ENCODE measurements at regions not wholly inside any gene's neighbourhood (a gene's known extent, or its start where the extent isn't known, plus 50 kb on each side); places are given as distances from the start of the nearest gene placed in this dataset.

DNA sequence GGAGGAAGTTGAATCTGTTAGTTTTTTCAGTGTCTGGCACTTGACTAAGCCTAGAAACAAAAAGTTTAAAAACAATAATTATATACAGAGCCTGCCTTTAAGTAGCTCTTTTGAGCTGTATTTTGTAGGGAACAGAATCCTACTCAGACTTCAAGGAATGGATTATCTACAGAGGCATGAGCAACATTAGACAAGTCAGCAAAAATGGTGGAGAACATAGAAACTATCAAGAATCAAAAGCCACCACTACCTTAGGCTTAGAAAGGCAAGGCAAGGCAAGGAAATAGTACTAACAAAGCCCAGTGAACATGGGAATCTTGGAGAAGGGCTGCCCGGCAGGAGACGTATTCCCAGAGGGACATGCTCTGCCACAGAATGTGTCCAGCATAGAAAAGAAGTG, 353.6 kb upstream of the FAT3 start:
- Histone ChIP-seq H3K27ac (no peak overlapping the region), H3K4me2 (no peak overlapping the region), H3K9me3 (ENCODE audit: low read depth) (no peaks in the 10 kb centered on the region), H3K36me3 (replicated peaks; ENCODE audit: insufficient read depth, low read depth) (no peaks in the 10 kb centered on the region), H3K27me3 (peaks cover 6% of the 10 kb centered on the region), H3K4me1 (ENCODE audit: insufficient read depth) (no peaks in the 10 kb centered on the region), H3K79me2 (no peaks in the 10 kb centered on the region), H4K20me1 (ENCODE audit: insufficient read depth, poor library complexity, severe bottlenecking) (no peaks in the 10 kb centered on the region), H3K9me2 (replicated peaks; ENCODE audit: insufficient read depth) (no peaks in the 10 kb centered on the region), H2AFZ (no peak overlapping the region), H3K4me3 (no peak overlapping the region)
- no peak for DNase-seq (ENCODE audit: low spot score)
- no peak for TF ChIP-seq EZH2 (IDR thresholded peaks at IDR 0.05; ENCODE audit: borderline replicate concordance)
- TF ChIP-seq EZH2phosphoT487 (IDR thresholded peaks at IDR 0.05; ENCODE audit: low read depth, severe bottlenecking, unreplicated experiment) = no peak
- TF ChIP-seq, protein P1, sequence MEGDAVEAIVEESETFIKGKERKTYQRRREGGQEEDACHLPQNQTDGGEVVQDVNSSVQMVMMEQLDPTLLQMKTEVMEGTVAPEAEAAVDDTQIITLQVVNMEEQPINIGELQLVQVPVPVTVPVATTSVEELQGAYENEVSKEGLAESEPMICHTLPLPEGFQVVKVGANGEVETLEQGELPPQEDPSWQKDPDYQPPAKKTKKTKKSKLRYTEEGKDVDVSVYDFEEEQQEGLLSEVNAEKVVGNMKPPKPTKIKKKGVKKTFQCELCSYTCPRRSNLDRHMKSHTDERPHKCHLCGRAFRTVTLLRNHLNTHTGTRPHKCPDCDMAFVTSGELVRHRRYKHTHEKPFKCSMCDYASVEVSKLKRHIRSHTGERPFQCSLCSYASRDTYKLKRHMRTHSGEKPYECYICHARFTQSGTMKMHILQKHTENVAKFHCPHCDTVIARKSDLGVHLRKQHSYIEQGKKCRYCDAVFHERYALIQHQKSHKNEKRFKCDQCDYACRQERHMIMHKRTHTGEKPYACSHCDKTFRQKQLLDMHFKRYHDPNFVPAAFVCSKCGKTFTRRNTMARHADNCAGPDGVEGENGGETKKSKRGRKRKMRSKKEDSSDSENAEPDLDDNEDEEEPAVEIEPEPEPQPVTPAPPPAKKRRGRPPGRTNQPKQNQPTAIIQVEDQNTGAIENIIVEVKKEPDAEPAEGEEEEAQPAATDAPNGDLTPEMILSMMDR (IDR thresholded peaks at IDR 0.05; ENCODE audit: poor library complexity) = no peak
- 91% methylated on average over 2 of the region's 2 CpGs for WGBS (ENCODE audit: low lambda C conversion rate, missing lambda C conversion rate)

DNA sequence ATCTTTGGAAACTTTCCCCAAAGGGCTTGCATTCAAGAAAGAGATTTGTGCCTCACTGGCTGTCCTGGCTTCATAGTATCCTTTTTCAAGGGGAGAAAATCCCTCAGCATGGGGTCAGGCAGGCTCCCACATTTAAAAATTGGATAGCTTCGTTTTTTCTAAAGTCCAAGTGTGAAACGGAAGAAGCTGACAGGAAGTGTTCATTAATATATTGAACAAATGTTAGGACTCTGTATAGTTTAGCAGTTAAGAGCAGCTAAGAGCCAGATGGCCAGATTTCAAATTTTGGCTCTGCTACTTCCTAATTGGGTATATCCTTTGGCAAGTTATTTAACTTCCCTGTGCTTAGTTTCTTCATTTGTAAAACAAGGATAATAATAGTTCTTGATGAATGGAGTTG, 354.9 kb upstream of the FAT3 start:
- Histone ChIP-seq H3K4me2 (no peak overlapping the region), H4K20me1 (ENCODE audit: insufficient read depth, poor library complexity, severe bottlenecking) (no peaks in the 10 kb centered on the region), H3K4me1 (ENCODE audit: insufficient read depth) (no peaks in the 10 kb centered on the region), H3K9me2 (replicated peaks; ENCODE audit: insufficient read depth) (no peaks in the 10 kb centered on the region), H3K27me3 (peaks cover 6% of the 10 kb centered on the region), H3K79me2 (no peaks in the 10 kb centered on the region), H2AFZ (no peak overlapping the region), H3K36me3 (replicated peaks; ENCODE audit: insufficient read depth, low read depth) (no peaks in the 10 kb centered on the region), H3K4me3 (no peak overlapping the region), H3K9me3 (ENCODE audit: low read depth) (no peaks in the 10 kb centered on the region), H3K27ac (no peak overlapping the region)
- no peak for TF ChIP-seq EZH2phosphoT487 (IDR thresholded peaks at IDR 0.05; ENCODE audit: low read depth, severe bottlenecking, unreplicated experiment)
- WGBS (ENCODE audit: low lambda C conversion rate, missing lambda C conversion rate) = 35% methylated on average over 2 of the region's 2 CpGs
- DNase-seq (ENCODE audit: low spot score) = no peak

DNA sequence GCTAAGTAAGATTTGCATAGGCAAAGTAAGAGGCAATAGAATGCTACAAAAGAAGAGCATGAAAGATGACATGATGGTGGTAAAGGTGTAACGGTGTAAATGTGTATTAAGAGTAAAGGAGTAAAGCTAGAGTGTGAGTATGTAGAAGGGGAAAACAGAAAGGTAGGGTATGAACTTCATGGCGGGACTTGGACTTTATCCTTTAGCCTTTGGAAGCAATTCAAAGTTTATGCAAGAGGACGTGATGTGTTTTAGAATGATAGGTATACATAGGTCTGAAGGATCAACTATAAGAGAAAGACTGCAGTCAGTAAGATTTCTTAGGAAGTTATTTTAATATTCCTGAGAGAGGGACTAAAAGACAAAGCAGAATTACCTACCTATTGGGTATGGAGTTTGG, 358.0 kb upstream of the FAT3 start:
- no peaks in the 10 kb centered on the region for H3K9me2 ChIP-seq (replicated peaks; ENCODE audit: insufficient read depth)
- H3K4me2 ChIP-seq = no peak overlapping the region
- no peaks in the 10 kb centered on the region for H3K36me3 ChIP-seq (replicated peaks; ENCODE audit: insufficient read depth, low read depth)
- peaks cover 6% of the 10 kb centered on the region for H3K27me3 ChIP-seq
- H3K9me3 ChIP-seq (ENCODE audit: low read depth) = no peaks in the 10 kb centered on the region
- no peak overlapping the region for H3K27ac ChIP-seq
- DNase-seq (ENCODE audit: low spot score) = no peak
- H3K79me2 ChIP-seq = no peaks in the 10 kb centered on the region
- 80% methylated on average over 3 of the region's 3 CpGs for WGBS (ENCODE audit: low lambda C conversion rate, missing lambda C conversion rate)
- no peak overlapping the region for H3K4me3 ChIP-seq
- TF ChIP-seq EZH2 (IDR thresholded peaks at IDR 0.05; ENCODE audit: borderline replicate concordance) (no peak), EZH2phosphoT487 (IDR thresholded peaks at IDR 0.05; ENCODE audit: low read depth, severe bottlenecking, unreplicated experiment) (no peak)
- TF ChIP-seq, protein P1 (IDR thresholded peaks at IDR 0.05; ENCODE audit: poor library complexity) = no peak
- H3K4me1 ChIP-seq (ENCODE audit: insufficient read depth) = no peaks in the 10 kb centered on the region
- H4K20me1 ChIP-seq (ENCODE audit: insufficient read depth, poor library complexity, severe bottlenecking) = no peaks in the 10 kb centered on the region
- H2AFZ ChIP-seq = no peak overlapping the region

DNA sequence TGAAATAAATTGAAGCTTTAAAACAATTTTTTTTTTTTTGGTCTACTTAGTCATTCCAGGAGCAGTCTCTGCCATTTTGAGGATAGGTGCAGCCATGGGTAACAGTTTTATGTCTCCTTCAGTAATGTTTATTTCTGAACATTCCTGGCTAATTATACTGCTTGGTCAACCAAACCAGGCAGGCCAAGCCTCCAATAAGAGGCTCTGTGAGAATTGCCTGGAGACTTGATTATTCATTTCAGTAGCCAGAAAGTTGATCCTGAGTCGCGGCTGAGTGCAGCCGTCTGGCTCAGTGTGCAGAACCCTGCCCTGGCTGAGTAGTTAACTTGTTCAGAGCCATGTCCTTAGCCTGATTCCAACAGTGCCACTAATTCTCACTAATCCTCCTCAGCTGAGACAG, 364.0 kb upstream of the FAT3 start:
- Histone ChIP-seq H3K79me2 (no peaks in the 10 kb centered on the region), H3K4me1 (ENCODE audit: insufficient read depth) (no peaks in the 10 kb centered on the region)

More for the DNA sequence above, 364.0 kb upstream of the FAT3 start:
- H3K27ac ChIP-seq = no peak overlapping the region
- no peaks in the 10 kb centered on the region for H3K36me3 ChIP-seq (replicated peaks; ENCODE audit: insufficient read depth, low read depth)
- H4K20me1 ChIP-seq (ENCODE audit: insufficient read depth, poor library complexity, severe bottlenecking) = no peaks in the 10 kb centered on the region
- no peak overlapping the region for H2AFZ ChIP-seq
- DNase-seq (ENCODE audit: low spot score) = no peak
- no peak overlapping the region for H3K4me3 ChIP-seq
- WGBS (ENCODE audit: low lambda C conversion rate, missing lambda C conversion rate) = 44% methylated on average over 3 of the region's 3 CpGs
- H3K9me2 ChIP-seq (replicated peaks; ENCODE audit: insufficient read depth) = no peaks in the 10 kb centered on the region
- no peak for TF ChIP-seq EZH2phosphoT487 (IDR thresholded peaks at IDR 0.05; ENCODE audit: low read depth, severe bottlenecking, unreplicated experiment)
- TF ChIP-seq EZH2 (IDR thresholded peaks at IDR 0.05; ENCODE audit: borderline replicate concordance) = no peak
- TF ChIP-seq, protein P1 (IDR thresholded peaks at IDR 0.05; ENCODE audit: poor library complexity) = no peak
- H3K4me2 ChIP-seq = no peak overlapping the region
- H3K9me3 ChIP-seq (ENCODE audit: low read depth) = no peaks in the 10 kb centered on the region
- no peaks in the 10 kb centered on the region for H3K27me3 ChIP-seq

Measured in hepatocyte (in vitro differentiated cells).